ENCODE measurements at regions not wholly inside any gene's neighbourhood (a gene's known extent, or its start where the extent isn't known, plus 50 kb on each side); places are given as distances from the start of the nearest gene placed in this dataset.

DNA sequence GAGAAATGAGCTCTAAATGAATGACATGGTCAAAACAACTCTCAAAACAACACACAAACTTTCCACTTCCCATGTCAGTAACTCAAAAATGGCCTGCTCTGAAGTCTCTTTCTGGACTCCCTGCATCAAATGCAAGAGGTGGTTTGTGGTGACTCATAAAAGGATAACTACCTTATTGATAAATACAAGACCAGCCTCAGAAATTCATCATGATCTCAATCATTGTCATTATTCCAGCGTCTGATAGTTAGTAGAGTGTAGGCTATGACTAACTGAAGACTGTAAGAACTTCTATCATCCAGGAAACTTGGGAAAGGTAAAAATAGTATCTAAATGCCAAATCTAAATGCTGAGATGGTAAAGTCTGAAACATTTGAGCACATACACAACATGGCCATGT is 369.4 kb downstream of the BMP2 start:
- no peaks in the 10 kb centered on the region for H3K9me3 ChIP-seq (ENCODE audit: insufficient read depth, low read length, severe bottlenecking)
- DNase-seq (no peak), ATAC-seq (ENCODE audit: insufficient read depth, low read depth) (no peak)
- H3K79me2 ChIP-seq (ENCODE audit: insufficient read depth, low read length), result no peaks in the 10 kb centered on the region
- H3K27me3 ChIP-seq (ENCODE audit: insufficient read depth, low read length, poor library complexity), result no peaks in the 10 kb centered on the region
- H3K4me3 ChIP-seq (ENCODE audit: low read depth in 1 of 2, low read length in 2 of 2), result no peak overlapping the region
- H4K20me1 ChIP-seq (ENCODE audit: insufficient read depth, low read length), result no peaks in the 10 kb centered on the region
- no peaks in the 10 kb centered on the region for H3K4me1 ChIP-seq (ENCODE audit: insufficient read depth, low read length)
- H3K4me2 ChIP-seq (ENCODE audit: insufficient read depth, low read length), result no peak overlapping the region
- TF ChIP-seq EZH2 (IDR thresholded peaks at IDR 0.05; ENCODE audit: borderline replicate concordance, low read depth, low read length, severe bottlenecking), result no peak
- TF ChIP-seq, protein P1, sequence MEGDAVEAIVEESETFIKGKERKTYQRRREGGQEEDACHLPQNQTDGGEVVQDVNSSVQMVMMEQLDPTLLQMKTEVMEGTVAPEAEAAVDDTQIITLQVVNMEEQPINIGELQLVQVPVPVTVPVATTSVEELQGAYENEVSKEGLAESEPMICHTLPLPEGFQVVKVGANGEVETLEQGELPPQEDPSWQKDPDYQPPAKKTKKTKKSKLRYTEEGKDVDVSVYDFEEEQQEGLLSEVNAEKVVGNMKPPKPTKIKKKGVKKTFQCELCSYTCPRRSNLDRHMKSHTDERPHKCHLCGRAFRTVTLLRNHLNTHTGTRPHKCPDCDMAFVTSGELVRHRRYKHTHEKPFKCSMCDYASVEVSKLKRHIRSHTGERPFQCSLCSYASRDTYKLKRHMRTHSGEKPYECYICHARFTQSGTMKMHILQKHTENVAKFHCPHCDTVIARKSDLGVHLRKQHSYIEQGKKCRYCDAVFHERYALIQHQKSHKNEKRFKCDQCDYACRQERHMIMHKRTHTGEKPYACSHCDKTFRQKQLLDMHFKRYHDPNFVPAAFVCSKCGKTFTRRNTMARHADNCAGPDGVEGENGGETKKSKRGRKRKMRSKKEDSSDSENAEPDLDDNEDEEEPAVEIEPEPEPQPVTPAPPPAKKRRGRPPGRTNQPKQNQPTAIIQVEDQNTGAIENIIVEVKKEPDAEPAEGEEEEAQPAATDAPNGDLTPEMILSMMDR (IDR thresholded peaks at IDR 0.05; ENCODE audit: borderline replicate concordance, extremely low read depth, low read length, poor library complexity, severe bottlenecking), result no peak
- H2AFZ ChIP-seq (ENCODE audit: low read depth, low read length), result no peak overlapping the region
- H3K9ac ChIP-seq (ENCODE audit: low read depth, low read length), result no peak overlapping the region
- H3K27ac ChIP-seq (ENCODE audit: low read length), result no peak overlapping the region
- H3K36me3 ChIP-seq (ENCODE audit: insufficient read depth, low read length), result no peaks in the 10 kb centered on the region

DNA sequence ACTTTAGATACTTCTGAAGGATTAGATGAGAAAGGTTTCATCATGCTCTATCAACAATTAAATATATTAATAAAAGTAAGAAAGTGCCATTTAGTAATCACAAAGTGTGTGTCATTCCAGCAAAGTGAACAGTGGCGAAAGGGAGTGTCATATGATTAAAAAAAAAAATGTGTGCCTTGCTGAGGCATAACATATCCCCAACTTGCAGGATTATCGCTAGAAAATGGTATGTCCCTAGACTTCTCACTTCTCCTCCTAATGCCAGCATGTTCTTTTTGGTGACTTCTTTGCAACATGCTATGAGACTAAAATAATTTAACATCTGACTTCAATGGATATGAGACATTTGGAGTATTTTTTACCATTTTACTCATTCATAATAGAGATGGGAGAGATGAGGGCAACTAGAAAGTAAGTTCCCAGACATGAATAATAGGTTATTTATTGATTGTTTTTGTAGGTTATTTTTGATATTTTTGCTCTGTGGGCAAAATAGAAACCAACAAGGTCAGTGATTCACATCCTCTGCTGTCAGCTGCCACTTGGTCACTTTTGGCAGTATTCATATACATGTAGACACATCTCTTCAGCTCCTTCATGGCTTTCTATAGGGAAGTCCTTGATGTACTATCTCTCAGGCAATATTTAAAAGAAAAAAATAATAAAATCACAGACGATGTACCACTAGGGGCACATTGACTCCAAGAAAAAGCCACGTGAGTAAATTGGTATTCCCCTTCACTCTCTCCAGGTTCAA is 370.1 kb downstream of the BMP2 start:
- H3K4me1 ChIP-seq (ENCODE audit: insufficient read depth, low read length), result no peaks in the 10 kb centered on the region
- no peak for DNase-seq
- H3K36me3 ChIP-seq (ENCODE audit: insufficient read depth, low read length), result no peaks in the 10 kb centered on the region
- TF ChIP-seq, protein P1 (IDR thresholded peaks at IDR 0.05; ENCODE audit: borderline replicate concordance, extremely low read depth, low read length, poor library complexity, severe bottlenecking), result no peak
- TF ChIP-seq EZH2 (IDR thresholded peaks at IDR 0.05; ENCODE audit: borderline replicate concordance, low read depth, low read length, severe bottlenecking), result no peak
- no peak for ATAC-seq (ENCODE audit: insufficient read depth, low read depth)
- H3K9me3 ChIP-seq (ENCODE audit: insufficient read depth, low read length, severe bottlenecking), result no peaks in the 10 kb centered on the region
- no peaks in the 10 kb centered on the region for H3K27me3 ChIP-seq (ENCODE audit: insufficient read depth, low read length, poor library complexity)
- H3K4me3 ChIP-seq (ENCODE audit: low read depth in 1 of 2, low read length in 2 of 2), result no peak overlapping the region
- no peak overlapping the region for H3K9ac ChIP-seq (ENCODE audit: low read depth, low read length)
- no peaks in the 10 kb centered on the region for H4K20me1 ChIP-seq (ENCODE audit: insufficient read depth, low read length)
- no peaks in the 10 kb centered on the region for H3K79me2 ChIP-seq (ENCODE audit: insufficient read depth, low read length)
- H3K4me2 ChIP-seq (ENCODE audit: insufficient read depth, low read length), result no peak overlapping the region
- no peak overlapping the region for H2AFZ ChIP-seq (ENCODE audit: low read depth, low read length)
- H3K27ac ChIP-seq (ENCODE audit: low read length), result no peak overlapping the region

GRCh38 chr20:7144464-7144863 is 377.0 kb downstream of the BMP2 start:
- H3K27me3 ChIP-seq (ENCODE audit: insufficient read depth, low read length, poor library complexity), result no peaks in the 10 kb centered on the region
- no peaks in the 10 kb centered on the region for H3K36me3 ChIP-seq (ENCODE audit: insufficient read depth, low read length)
- H3K27ac ChIP-seq (ENCODE audit: low read length), result no peak overlapping the region
- no peaks in the 10 kb centered on the region for H4K20me1 ChIP-seq (ENCODE audit: insufficient read depth, low read length)
- no peak overlapping the region for H3K4me3 ChIP-seq (ENCODE audit: low read depth in 1 of 2, low read length in 2 of 2)
- no peaks in the 10 kb centered on the region for H3K4me1 ChIP-seq (ENCODE audit: insufficient read depth, low read length)
- H2AFZ ChIP-seq (ENCODE audit: low read depth, low read length), result no peak overlapping the region
- ATAC-seq (ENCODE audit: insufficient read depth, low read depth) (no peak), DNase-seq (no peak)
- no peaks in the 10 kb centered on the region for H3K79me2 ChIP-seq (ENCODE audit: insufficient read depth, low read length)
- H3K9me3 ChIP-seq (ENCODE audit: insufficient read depth, low read length, severe bottlenecking), result no peaks in the 10 kb centered on the region
- no peak for TF ChIP-seq EZH2 (IDR thresholded peaks at IDR 0.05; ENCODE audit: borderline replicate concordance, low read depth, low read length, severe bottlenecking)
- TF ChIP-seq, protein P1 (IDR thresholded peaks at IDR 0.05; ENCODE audit: borderline replicate concordance, extremely low read depth, low read length, poor library complexity, severe bottlenecking), result no peak
- no peak overlapping the region for H3K4me2 ChIP-seq (ENCODE audit: insufficient read depth, low read length)
- no peak overlapping the region for H3K9ac ChIP-seq (ENCODE audit: low read depth, low read length)

Measured in DND-41 (cell line).